ENCODE measurements at regions not wholly inside any gene's neighbourhood (a gene's known extent, or its start where the extent isn't known, plus 50 kb on each side); places are given as distances from the start of the nearest gene placed in this dataset.

DNA sequence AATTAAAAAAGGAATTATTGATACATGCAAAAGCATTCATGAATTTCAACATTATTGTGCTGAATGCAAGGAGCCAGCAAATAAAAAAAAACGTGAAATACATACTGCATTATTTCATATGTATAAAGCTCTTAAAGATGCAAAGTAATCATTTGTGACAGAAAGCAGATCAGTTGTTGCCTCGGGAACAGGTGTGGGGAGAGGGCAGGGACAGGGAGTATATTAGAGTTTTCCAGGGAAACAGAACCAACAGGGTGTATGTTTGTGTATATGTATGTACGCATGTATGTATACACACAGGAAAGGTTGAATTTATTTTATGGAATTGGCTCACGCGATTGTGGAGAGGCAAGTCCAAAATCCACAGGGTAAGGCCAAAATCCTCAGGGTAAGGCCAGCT, 502.9 kb upstream of the ARGLU1 start:
- intact Hi-C loops (cut with micrococcal nuclease), result no loop called here

DNA sequence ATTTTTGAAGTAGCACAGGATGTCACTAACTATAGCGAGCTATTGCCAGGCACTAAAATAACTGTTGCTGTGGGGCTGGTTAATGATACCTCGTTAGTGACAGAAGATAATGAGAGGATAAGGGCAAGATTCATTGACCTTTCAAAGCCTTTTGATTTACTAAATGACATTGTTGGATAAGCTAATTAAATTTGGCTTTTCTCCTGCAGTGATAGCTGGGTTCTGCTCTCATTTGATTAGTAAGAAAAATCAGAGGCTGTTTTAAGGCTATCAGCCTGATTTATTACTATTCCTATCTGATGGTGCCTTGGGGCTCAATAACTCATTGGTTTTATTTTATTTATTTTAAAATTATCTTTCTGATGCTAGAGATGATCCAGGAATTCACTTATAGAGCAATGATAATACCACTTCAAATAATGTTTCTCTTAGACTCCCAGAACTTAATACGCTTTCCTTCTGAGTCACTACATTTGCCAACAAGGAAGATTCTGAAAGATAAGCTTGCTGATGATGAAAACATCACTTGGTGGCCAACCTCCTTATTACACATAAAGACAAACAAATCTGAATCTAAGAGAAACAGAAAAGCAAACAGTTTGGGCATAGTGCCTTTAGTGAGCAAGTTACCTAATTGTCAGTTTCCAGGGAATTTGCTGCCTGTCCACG, 501.3 kb upstream of the ARGLU1 start:
- intact Hi-C loops (cut with micrococcal nuclease), result no loop called here

DNA sequence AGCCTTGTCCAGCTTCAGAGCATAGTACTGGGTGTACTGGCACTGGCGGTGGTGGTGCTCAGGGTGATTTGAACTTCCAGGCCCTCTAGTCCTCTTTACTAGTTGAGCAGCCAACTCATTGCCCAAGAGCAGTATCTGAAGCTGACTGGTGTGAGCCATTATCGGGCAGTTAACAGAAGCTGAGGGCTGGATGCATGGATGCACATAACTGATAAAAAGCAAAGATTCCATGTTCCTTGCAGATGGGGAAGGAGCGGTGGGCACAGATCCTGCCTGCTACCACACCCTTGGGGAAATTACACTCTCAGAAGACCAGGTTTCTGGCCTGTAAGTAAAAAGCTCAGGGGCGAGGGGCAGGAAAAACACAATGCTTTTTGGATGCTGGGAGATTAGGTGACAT, 499.4 kb upstream of the ARGLU1 start:
- intact Hi-C loops (cut with micrococcal nuclease), result no loop called here

DNA sequence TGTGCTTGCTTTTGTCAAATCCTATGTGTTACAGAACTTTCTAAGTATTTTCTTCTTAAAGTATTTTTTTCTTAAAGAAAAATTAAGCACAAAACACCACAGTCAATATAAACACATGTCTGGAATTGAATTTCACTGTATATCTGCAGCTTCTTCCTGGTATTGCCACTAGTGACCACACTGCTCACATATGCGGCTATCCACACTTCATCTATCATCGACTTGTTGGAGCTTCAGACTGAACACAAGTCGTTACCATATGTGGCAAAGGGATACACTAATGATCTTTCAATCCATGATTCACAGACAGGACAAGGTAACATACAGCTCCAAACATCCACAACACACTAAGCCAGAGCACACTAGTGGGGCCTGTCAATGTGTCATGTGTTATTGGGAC, 498.4 kb upstream of the ARGLU1 start:
- intact Hi-C loops (cut with micrococcal nuclease), result no loop called here

DNA sequence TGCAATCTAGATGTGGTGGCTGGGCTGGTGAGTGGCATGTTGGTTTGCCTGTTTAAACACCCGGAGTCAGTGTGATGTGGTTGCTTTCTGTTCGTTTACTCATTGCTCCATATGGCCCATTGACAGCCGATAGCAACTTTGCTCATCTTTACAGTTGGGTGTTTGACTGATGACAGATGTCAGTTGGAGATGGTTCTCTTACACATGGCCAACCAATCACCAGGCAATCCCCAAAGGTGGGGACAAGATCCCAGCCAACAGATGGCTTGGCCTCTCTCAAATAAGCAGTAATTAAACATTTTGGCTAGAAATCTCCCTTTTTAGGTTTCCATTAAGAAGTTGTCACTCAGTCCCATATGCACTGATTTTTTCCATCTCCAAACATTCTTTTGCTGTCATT, 497.1 kb upstream of the ARGLU1 start:
- intact Hi-C loops (cut with micrococcal nuclease), result no loop called here

DNA sequence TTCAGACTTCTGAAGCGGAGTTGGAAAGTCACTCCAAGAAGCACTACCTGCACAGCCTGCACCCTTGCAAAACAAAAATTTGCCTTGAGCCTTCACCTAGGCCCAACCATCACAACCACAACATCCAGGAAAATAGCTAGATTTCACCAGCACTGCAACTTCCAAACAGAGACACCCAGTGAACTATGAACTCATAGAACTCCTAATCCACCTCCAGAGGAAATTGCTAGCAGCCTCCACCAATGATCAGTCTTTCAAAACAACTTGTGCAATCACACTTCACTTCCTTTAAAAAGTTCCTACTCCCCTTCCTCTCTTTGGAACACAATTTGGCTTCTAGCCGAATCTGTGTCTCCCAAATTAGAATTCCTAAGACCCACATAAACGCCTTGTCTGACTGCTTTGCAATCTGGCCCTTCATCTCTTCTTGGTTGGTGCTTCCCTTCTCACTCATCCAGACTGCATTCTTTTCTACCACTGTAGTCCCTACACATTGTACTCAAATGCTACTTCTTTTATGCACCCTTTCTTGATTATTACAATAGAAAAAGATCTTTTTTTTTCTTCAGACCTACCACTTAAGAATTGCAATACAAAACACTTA, 489.2 kb upstream of the ARGLU1 start:
- intact Hi-C loops (cut with micrococcal nuclease), result no loop called here

DNA sequence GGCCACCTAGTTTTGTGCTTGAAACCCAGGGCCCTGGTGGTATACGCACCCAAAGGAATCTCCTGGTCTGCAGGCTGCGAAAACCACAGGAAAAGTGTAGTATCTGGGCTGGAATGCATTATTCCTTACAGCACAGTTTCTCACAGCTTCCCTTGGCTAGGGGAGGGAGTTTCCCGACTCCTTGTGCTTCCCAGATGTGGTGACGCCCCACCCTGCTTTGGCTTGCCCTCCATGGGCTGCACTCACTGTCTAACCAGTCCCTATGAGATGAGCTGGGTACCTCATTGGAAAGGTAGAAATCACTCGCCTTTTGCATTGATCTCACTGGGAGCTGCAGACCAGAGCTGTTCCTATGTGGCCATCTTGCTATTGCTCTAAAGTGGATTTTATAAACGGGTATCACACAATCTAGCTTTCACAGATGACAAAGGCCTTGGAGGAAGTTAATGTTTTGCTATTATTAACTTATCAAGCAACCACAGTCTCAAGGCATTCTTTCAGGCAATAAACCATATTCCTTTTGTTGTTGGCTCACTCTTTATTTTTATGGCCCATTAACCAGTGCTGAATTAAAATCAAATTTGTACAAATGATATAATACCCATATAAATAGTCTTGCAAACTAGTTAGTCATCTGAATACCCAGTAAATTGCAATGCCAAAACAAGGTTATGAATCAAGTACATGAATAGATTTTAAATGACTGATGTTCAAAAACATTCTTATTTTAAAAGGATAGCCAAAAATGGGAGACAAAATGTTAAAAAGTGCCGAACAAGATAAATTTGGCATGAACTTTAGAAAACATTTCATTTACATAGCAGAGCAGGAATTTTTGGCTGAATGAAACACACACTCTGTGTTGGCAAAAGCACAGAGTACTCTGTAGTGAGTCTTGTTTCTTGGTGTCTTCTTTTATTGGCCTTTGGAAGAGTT, 475.4 kb upstream of the ARGLU1 start:
- intact Hi-C loops (cut with micrococcal nuclease), result no loop called here

DNA sequence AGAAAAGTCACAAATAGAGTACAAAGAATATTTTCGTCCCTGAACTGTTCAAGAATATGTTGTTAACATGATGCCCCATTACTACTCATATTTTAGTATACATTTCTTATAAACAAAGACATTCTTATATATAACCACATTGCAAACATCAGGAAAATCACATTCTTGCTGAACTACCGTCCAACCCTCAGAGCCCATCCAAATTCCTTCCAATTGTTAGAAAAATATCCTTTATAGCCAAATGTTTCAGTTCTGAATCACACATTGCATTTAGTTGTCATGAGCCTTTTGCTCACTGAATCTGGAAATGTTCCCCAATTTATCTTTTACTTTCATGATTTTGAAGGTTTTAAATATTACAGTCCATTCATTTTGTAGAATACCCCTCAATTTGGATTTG, 467.8 kb upstream of the ARGLU1 start:
- intact Hi-C loops (cut with micrococcal nuclease), result no loop called here

DNA sequence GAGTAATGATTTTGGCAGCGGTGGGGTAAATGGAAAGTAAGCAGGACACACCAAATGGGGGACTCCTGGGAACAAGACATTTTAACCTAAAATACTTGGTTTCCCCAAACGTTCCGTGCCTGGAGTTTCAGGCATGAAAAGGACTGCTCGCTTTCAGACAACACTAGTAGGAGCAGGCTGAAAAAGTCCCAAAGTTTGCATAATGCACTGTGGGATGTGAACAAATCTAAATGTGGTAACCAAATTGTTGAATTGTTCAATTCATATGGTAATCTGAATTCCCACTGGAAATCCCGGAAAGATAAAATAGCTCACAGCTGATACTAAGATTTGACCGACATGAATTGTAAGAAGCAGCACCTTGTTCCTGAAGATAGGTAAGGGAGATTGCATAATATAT, 467.2 kb upstream of the ARGLU1 start:
- intact Hi-C loops (cut with micrococcal nuclease), result no loop called here

DNA sequence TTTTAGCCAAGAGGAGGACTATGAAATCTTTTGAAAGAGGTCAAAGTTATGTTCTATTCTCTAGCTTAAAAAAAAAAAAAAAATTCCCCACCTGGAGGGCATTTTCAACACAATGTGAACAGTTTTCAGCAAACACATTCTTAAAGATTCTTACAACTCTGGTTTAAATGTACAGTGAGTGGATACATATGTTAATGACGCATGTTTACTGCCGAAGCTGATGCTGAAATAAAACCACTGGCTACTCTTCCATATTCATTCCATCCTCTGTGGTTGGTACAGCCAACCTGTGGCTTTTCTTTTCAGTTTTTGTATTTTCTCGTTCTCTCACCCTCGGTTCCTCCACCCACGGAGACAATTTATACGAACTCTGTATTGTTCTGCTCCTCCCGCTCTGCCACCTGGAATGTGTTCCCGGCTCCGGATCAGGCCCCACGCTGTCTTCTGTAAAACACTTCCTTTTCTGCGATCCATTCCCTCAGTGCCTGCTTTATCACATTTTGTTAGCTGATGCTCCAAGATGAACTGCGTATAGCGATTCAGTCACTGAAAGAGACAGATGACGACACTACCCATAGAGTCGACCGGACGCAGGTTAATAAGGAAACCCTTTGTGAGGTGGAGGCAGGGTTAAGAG, 466.4 kb upstream of the ARGLU1 start:
- intact Hi-C loops (cut with micrococcal nuclease), result no loop called here

DNA sequence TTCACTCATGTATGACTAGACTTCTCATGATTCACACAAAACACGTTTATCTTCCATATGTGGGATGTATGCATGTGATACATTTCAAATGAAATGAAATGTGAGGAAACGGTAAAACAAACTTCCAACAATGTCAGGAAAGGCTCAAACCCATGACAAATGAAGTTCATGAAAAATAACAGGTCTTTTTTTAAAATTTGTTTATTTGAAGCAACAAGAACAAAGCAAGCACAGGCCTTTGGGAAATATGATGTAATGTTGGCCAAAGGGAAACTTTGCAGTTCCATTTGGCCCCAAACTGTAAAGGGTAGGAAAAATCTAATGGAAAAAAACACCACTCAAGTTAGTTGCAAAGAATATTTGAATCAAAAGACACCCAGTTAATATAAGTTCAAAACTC, 463.8 kb upstream of the ARGLU1 start:
- intact Hi-C loops (cut with micrococcal nuclease), result no loop called here

DNA sequence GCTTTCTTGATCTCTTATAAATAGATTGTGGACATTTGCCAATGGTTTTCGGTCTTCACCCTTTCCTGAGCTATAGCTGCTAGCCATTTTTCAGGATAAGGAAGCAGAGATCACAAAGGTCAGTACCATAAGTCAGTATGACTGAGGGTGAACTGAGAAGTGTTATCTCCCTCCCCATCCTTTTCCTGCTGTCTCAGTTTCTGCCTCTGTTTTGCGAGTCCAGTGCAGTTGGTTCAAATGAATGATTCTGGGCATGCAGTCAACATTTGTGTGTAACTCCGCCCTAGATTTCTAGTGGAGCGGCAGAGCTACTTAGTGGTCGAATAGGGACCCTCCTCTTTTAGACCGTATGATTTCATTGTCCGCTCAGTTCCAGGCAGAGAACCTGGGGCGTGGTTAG, 460.8 kb upstream of the ARGLU1 start:
- intact Hi-C loops (cut with micrococcal nuclease), result no loop called here

DNA sequence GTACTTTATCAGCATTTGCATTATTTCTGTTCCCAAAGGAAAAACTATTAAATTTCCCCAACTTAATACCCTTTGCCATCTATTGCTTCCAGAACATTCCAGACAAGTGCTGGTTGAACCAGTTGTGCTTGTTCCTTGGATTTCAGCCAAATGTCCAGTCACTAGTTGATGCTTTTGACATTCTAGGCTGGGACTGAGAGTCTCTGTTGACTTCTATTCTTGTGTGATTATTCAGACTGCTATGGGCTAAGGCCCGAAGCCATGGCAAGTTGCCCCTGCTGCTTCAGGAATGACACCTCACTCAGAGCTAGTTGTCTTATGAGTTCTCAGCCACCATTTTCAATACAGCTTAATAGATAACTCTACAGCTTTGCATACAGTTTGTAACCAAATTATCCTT, 458.1 kb upstream of the ARGLU1 start:
- intact Hi-C loops (cut with micrococcal nuclease), result no loop called here

DNA sequence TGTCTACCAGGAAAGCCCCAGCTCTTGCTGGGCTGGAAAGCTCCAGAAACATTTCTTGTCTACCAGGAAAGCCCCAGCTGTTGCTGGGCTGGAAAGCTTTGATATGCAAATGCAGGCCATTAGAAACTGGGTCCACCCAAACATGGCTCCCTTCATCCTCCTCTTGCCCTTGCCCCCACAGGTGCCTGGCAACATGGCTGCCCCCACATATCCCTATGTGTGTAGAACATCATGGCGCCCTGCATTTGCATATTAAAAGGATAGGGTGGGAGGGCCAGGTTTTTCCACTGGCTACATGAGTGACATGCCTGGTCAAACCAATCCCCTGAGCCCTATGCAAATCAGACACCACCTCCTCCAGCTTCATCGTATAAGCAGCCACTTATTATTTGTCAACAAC, 455.4 kb upstream of the ARGLU1 start:
- intact Hi-C loops (cut with micrococcal nuclease), result no loop called here

DNA sequence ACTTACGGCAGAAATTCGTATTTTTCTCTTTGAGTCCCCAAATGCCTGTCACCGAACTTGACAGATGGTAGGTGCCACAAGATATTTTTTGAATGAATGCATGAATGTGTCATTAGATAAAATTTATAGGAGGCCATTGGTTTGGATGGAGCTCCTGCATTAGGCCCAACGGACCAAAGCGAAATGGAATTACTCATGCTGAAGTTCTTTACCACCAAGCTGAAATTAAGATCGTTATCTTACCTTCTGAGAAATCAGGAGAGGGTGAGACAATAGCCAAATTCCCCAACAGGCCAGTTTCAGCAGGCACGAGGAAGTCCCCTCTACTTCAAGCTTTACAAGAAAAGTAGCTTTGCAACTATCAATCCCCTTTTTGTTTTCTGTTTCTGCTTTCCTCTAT, 452.5 kb upstream of the ARGLU1 start:
- intact Hi-C loops (cut with micrococcal nuclease), result no loop called here

DNA sequence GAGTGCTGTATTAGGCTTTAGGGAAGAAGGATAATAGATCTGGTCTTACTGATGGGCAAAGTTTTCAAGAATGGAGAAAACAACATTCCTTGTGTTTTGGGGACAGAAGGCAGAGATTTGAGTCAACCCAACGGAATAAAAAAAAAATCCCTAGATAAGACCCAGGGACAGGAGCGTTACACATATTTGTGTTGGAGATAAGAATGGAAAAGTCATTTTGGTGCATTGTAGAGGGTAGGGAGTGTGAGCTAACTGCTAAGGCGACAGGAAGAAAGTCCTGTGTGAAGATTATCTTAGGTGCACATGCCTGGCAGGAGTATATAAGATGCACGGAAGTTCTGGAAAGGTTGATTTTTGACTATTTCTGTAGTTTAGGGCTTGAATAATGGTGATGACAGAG, 450.3 kb upstream of the ARGLU1 start:
- intact Hi-C loops (cut with micrococcal nuclease), result no loop called here

DNA sequence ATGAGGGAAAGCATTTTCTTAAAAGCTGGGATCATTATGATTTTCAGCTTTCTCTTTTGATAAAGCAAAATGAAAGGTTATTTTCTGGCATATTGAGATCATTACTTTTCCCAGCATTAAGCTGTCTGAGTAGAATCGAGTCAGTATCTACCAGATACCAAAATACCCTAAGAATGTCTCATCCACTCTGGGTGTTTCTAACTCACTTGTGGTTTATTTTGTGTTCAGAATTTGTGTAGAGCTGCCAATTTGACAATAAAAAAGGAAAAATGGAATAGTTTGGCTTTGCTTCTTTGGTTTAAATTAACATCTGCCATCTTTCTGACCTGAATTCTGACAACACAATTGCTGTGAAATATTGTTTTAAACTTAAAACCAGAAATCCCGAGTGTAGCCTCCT, 438.7 kb upstream of the ARGLU1 start:
- intact Hi-C loops (cut with micrococcal nuclease), result no loop called here

DNA sequence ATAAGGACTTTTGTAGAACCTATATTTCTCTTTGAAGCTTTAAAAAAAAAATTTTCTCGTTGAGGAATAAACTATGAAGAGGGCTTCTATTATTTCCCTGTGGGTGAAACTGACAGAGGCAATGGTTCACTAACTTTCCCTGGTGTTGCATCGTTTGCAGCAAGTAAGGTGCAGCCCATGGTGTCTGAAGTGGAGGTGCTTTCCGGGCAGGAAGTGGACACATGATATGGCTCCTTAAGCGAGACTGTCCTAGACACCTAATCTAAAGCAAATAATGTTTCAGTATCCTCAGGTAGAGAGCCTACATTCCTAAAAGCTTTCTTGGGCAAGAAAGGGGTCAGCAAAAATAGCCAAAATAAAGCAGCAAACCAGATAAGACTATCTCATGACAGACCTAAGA, 437.6 kb upstream of the ARGLU1 start:
- intact Hi-C loops (cut with micrococcal nuclease), result no loop called here

DNA sequence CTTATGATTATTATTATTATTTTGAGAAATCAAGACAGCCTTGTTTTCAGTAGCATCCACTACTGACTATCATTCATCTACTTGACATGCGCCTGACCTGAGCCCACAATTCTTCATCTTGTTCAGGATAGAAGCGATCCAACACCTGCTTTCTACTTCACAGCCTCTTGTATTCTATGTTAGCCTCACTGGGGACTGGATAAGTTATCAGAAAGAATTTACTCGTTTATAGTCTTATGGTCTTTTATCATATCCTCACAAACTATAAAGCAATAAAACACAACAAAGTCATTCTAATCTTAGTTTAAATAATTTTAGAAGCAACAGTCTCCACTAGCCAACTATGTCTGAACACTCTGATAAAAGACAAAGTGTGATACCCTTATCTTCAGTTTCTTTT, 436.0 kb upstream of the ARGLU1 start:
- intact Hi-C loops (cut with micrococcal nuclease), result no loop called here

DNA sequence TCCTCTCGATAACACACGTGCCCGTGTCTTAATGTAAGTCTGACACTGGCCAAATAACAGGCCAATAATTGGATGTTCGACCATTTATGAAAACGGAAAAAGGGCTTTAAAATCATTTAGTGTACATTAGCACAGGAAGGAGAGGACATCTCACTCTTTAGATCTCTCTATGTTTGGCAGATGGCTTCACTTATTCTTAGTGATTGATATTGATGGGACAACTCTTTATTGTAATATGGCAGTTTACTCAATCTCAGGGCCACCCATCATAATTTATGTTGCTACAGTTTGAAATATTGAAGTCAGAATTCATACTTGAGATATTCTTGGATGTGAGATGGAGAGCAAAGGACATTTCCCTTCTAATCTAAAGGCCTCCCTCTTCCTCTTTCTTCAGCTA, 430.7 kb upstream of the ARGLU1 start:
- intact Hi-C loops (cut with micrococcal nuclease), result no loop called here

DNA sequence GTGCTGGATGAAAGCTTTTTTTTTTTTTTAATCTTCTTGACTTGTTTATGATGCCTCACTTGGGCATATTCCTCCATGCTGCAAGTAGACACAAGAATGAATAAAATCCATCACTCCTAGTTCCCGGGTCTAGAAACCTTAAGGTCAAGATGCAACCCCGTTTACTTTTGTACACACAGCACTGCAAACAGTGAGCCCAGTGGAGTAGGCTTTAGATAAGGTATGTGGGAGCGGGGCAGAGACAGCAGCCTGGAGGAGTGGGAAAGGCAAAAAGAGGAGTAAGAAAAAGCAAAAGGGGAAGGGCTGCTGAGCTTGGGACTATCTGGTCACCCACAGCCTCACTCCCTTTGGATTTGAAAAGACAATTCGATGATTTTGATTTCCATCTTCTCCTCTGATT, 429.8 kb upstream of the ARGLU1 start:
- intact Hi-C loops (cut with micrococcal nuclease), result no loop called here
